ENCODE measurements at regions not wholly inside any gene's neighbourhood (a gene's known extent, or its start where the extent isn't known, plus 50 kb on each side); places are given as distances from the start of the nearest gene placed in this dataset.

DNA sequence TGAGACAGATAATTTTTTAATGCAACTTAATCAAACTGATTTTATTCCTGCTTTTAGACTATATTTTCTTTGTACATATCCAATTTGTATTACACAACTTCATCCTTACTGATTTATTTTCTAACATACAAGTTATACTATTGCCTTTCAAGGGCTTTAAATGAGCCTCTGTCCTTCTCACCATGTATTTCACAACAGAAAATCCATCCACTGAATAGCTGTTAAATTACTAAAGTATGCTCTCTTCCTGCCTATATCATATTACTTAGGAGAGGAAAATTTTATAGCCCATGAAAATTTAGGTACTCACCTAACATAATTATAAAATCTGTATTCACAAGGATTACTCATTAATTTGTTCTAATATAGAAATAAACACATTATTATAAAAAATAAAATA is 528.6 kb downstream of the ANKRD50 start:
- no peak for TF ChIP-seq EZH2phosphoT487 (IDR thresholded peaks at IDR 0.05; ENCODE audit: low read length)
- TF ChIP-seq, protein P1, sequence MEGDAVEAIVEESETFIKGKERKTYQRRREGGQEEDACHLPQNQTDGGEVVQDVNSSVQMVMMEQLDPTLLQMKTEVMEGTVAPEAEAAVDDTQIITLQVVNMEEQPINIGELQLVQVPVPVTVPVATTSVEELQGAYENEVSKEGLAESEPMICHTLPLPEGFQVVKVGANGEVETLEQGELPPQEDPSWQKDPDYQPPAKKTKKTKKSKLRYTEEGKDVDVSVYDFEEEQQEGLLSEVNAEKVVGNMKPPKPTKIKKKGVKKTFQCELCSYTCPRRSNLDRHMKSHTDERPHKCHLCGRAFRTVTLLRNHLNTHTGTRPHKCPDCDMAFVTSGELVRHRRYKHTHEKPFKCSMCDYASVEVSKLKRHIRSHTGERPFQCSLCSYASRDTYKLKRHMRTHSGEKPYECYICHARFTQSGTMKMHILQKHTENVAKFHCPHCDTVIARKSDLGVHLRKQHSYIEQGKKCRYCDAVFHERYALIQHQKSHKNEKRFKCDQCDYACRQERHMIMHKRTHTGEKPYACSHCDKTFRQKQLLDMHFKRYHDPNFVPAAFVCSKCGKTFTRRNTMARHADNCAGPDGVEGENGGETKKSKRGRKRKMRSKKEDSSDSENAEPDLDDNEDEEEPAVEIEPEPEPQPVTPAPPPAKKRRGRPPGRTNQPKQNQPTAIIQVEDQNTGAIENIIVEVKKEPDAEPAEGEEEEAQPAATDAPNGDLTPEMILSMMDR (IDR thresholded peaks at IDR 0.05; ENCODE audit: low read length) = no peak

Measured in MM.1S (cell line).